Panc1 (cell line): ENCODE measurements at regions not wholly inside any gene's neighbourhood (a gene's known extent, or its start where the extent isn't known, plus 50 kb on each side); places are given as distances from the start of the nearest gene placed in this dataset.

Experiments
- ATAC-seq: fragments of 200-7000 bp; cut with Tn5 transposase; 2 replicates; pipeline ENCODE4 v1.9.1; 2020; ENCODE audit warnings: mild to moderate bottlenecking, moderate library complexity
- BruUV-seq: library from RNA; stranded (reverse); fragments of 400-500 nt; replicated peaks from 2 replicates; lab custom pipeline; 2021; lab: Mats Ljungman, UMichigan
- CTCF ChIA-PET: fragments of 300-600 bp; sonication (Branson Sonifier 250); formaldehyde crosslinking; loops from one replicate; lab custom pipeline; 2022; ENCODE audit warnings: antibody characterized with exemption; lab: Charles Lee
- POLR2A ChIA-PET: fragments of 300-600 bp; sonication (Branson Sonifier 250); formaldehyde crosslinking; loops from one replicate; lab custom pipeline; 2022; ENCODE audit warnings: antibody characterized with exemption; lab: Charles Lee
- DNase-seq: peaks from one replicate; pipeline ENCODE4 v3.0.0-alpha.2; 2010; ENCODE audit warnings: low read depth, low spot score
- H3K27ac ChIP-seq: 2 replicates; pipeline ENCODE4 v1.5.1; 2011; ENCODE audit warnings: mild to moderate bottlenecking, low read length, inconsistent platforms
- H3K27me3 ChIP-seq: fragments of 200-500 bp; sonication (Bioruptor generic); 2 replicates; pipeline ENCODE4 v1.6.0; 2014; ENCODE audit warnings: low read length, inconsistent platforms; ENCODE audit not compliant: control insufficient read depth, insufficient read depth
- H3K36me3 ChIP-seq: fragments of 200-500 bp; sonication (Bioruptor generic); 2 replicates; pipeline ENCODE4 v1.5.1; 2014; ENCODE audit warnings: inconsistent platforms, mild to moderate bottlenecking, low read length, moderate library complexity; ENCODE audit not compliant: control insufficient read depth, insufficient read depth
- H3K4me1 ChIP-seq: 2 replicates; pipeline ENCODE4 v1.5.1; 2011; ENCODE audit warnings: inconsistent platforms, mild to moderate bottlenecking, low read length, moderate library complexity; ENCODE audit not compliant: control insufficient read depth, insufficient read depth
- H3K4me3 ChIP-seq, 2 experiments: 2 replicates each; pipeline ENCODE4 v1.5.1; 2011 to 2012; ENCODE audit warnings: low read depth in 2 of 2, low read length in 2 of 2, mild to moderate bottlenecking in 2 of 2, inconsistent platforms in 1 of 2, moderate library complexity in 1 of 2
- H3K9me3 ChIP-seq: fragments of 200-500 bp; sonication (Bioruptor generic); 2 replicates; pipeline ENCODE4 v1.5.1; 2014; ENCODE audit warnings: low read depth, mild to moderate bottlenecking, inconsistent platforms, low read length, moderate library complexity; ENCODE audit not compliant: control insufficient read depth, insufficient read depth
- CTCF ChIP-seq: fragments of 450-650 bp; IDR thresholded peaks from 2 replicates; pipeline ENCODE4 v1.5.1; 2017; ENCODE audit warnings: mild to moderate bottlenecking
- POLR2AphosphoS5 ChIP-seq: IDR thresholded peaks from 2 replicates; pipeline ENCODE4 v1.6.1; 2012; ENCODE audit warnings: mild to moderate bottlenecking, low read depth, low read length, moderate library complexity
- REST ChIP-seq, 2 experiments: IDR thresholded peaks; 2 replicates each; pipeline ENCODE4 v1.6.1; 2011 to 2012; ENCODE audit warnings: low read depth in 2 of 2, control low read depth in 1 of 2, low read length in 1 of 2, mild to moderate bottlenecking in 1 of 2, moderate library complexity in 1 of 2; ENCODE audit not compliant: insufficient read depth in 1 of 2
- SIN3A ChIP-seq: IDR thresholded peaks from 2 replicates; pipeline ENCODE4 v1.6.1; 2012; ENCODE audit warnings: low read depth, mild to moderate bottlenecking, low read length, moderate library complexity, borderline replicate concordance; ENCODE audit not compliant: insufficient read depth
- TCF7L2 ChIP-seq: IDR thresholded peaks from 2 replicates; pipeline ENCODE4 v1.6.1; 2011; ENCODE audit warnings: mild to moderate bottlenecking, low read depth, low read length, inconsistent platforms
- in situ Hi-C: cut with HindIII; loops from 2 replicates; pipeline ENCODE4 v1.10.0; 2016; ENCODE audit warnings: low sequenced_read_pairs, low pct_unique_long_range_greater_than_20kb
- intact Hi-C: fragments of 100-400 bp; cut with micrococcal nuclease; formaldehyde crosslinking; loops from one replicate; pipeline ENCODE4 v1.10.0; 2022; ENCODE audit not compliant: unreplicated experiment

GRCh38 chrX:139077281-139078250 lies 366.0 kb upstream of the FGF13 start:
- H3K4me1 ChIP-seq = no peaks in the 10 kb centered on the region
- no peaks in the 10 kb centered on the region for H3K9me3 ChIP-seq
- H3K27ac ChIP-seq = no peak overlapping the region
- no TSS peak for BruUV-seq
- TF ChIP-seq REST (IDR thresholded peaks at IDR 0.05; ENCODE audit: insufficient read depth in 1 of 2, low read depth in 2 of 2, low read length in 1 of 2) = no peak
- TF ChIP-seq POLR2AphosphoS5 = no peak
- TF ChIP-seq CTCF = no peak
- TF ChIP-seq SIN3A = no peak
- TF ChIP-seq TCF7L2 = no peak
- ChIA-PET CTCF (no interaction called here), POLR2A (no interaction called here)
- H3K27me3 ChIP-seq = no peaks in the 10 kb centered on the region
- intact Hi-C loops (no loop called here), in situ Hi-C loops (no loop called here)
- H3K4me3 ChIP-seq = no peak overlapping the region
- H3K36me3 ChIP-seq = no peaks in the 10 kb centered on the region
- peak; percentile 51 for DNase-seq
- no peak for ATAC-seq

- Histone ChIP-seq H3K4me3 (no peak overlapping the region), H3K27me3 (no peaks in the 10 kb centered on the region), H3K9me3 (no peaks in the 10 kb centered on the region), H3K4me1 (no peaks in the 10 kb centered on the region), H3K27ac (no peak overlapping the region), H3K36me3 (no peaks in the 10 kb centered on the region)
- in situ Hi-C loops = no loop called here
- BruUV-seq = no TSS peak
- intact Hi-C loops = no loop called here
- no peak for DNase-seq
- TF ChIP-seq SIN3A (no peak), CTCF (no peak), TCF7L2 (no peak), POLR2AphosphoS5 (no peak), REST (IDR thresholded peaks at IDR 0.05; ENCODE audit: insufficient read depth in 1 of 2, low read depth in 2 of 2, low read length in 1 of 2) (no peak)
- ChIA-PET POLR2A (no interaction called here), CTCF (no interaction called here)
- ATAC-seq = no peak
Measured at GRCh38 chrX:139063364-139063763, 351.8 kb upstream of the FGF13 start.
